ENCODE measurements at regions not wholly inside any gene's neighbourhood (a gene's known extent, or its start where the extent isn't known, plus 50 kb on each side); places are given as distances from the start of the nearest gene placed in this dataset.

- no peaks in the 10 kb centered on the region for H3K36me3 ChIP-seq
- H3K9me3 ChIP-seq: no peaks in the 10 kb centered on the region
- TF ChIP-seq CTCF (IDR thresholded peaks at IDR 0.05): no peak
- H3K27me3 ChIP-seq: peaks cover 21% of the 10 kb centered on the region
- no peak overlapping the region for H3K27ac ChIP-seq
- no peak overlapping the region for H3K4me3 ChIP-seq (ENCODE audit: low read depth in 1 of 2, low read length in 1 of 2)
- peaks cover 15 to 18% of the 10 kb centered on the region in 2 experiments for H3K4me1 ChIP-seq (ENCODE audit: control insufficient read depth in 1 of 2, insufficient read depth in 1 of 2, low read depth in 1 of 2, low read length in 1 of 2)
These were observed 287.0 kb downstream of the ZEB1 start for GRCh38 chr10:31605861-31606525.

DNA sequence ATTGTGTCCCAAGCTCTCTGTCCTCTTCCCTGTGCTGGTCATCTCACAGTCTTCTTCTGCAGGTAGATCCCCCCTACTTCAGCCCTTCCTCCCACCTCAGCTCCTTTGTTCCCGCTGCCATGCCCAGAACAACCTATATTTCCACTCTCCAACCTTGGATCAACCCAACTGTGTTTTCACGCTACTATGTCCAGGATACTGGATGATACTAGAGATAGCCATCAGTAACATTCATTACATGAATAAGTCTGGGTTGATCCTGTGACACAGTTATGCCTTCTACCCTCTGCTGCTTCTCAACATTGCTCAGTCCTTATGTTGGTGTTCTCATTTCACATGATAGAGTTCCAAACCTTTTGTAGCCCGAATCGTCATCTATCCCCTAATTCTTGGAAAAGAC lies 286.4 kb downstream of the ZEB1 start:
- Histone ChIP-seq H3K27me3 (peaks cover 21% of the 10 kb centered on the region), H3K36me3 (no peaks in the 10 kb centered on the region), H3K4me3 (ENCODE audit: low read depth in 1 of 2, low read length in 1 of 2) (no peak overlapping the region), H3K4me1 (ENCODE audit: control insufficient read depth in 1 of 2, insufficient read depth in 1 of 2, low read depth in 1 of 2, low read length in 1 of 2) (peaks cover 15 to 24% of the 10 kb centered on the region in 2 experiments), H3K27ac (no peak overlapping the region), H3K9me3 (no peaks in the 10 kb centered on the region)
- no peak for TF ChIP-seq CTCF (IDR thresholded peaks at IDR 0.05)

GRCh38 chr10:31604646-31605170 lies 285.7 kb downstream of the ZEB1 start:
- no peak overlapping the region for H3K4me3 ChIP-seq (ENCODE audit: low read depth in 1 of 2, low read length in 1 of 2)
- H3K9me3 ChIP-seq: no peaks in the 10 kb centered on the region
- TF ChIP-seq CTCF (IDR thresholded peaks at IDR 0.05): no peak
- no peak overlapping the region for H3K27ac ChIP-seq
- peaks cover 22 to 31% of the 10 kb centered on the region in 2 experiments for H3K4me1 ChIP-seq (ENCODE audit: control insufficient read depth in 1 of 2, insufficient read depth in 1 of 2, low read depth in 1 of 2, low read length in 1 of 2)
- H3K27me3 ChIP-seq: peaks cover 21% of the 10 kb centered on the region
- no peaks in the 10 kb centered on the region for H3K36me3 ChIP-seq

GRCh38 chr10:31604096-31604495 lies 285.1 kb downstream of the ZEB1 start:
- H3K27ac ChIP-seq: no peak overlapping the region
- TF ChIP-seq CTCF (IDR thresholded peaks at IDR 0.05): no peak
- H3K36me3 ChIP-seq: no peaks in the 10 kb centered on the region
- H3K4me1 ChIP-seq (ENCODE audit: control insufficient read depth in 1 of 2, insufficient read depth in 1 of 2, low read depth in 1 of 2, low read length in 1 of 2): peaks cover 24 to 31% of the 10 kb centered on the region in 2 experiments
- H3K9me3 ChIP-seq: no peaks in the 10 kb centered on the region
- peaks cover 21% of the 10 kb centered on the region for H3K27me3 ChIP-seq
- peak overlapping the region; percentile 64 to 73 for H3K4me3 ChIP-seq (ENCODE audit: low read depth in 1 of 2, low read length in 1 of 2)

- H3K9me3 ChIP-seq: no peaks in the 10 kb centered on the region
- H3K4me3 ChIP-seq (ENCODE audit: low read depth in 1 of 2, low read length in 1 of 2): peak overlapping the region; percentile 64 to 73
- TF ChIP-seq CTCF (IDR thresholded peaks at IDR 0.05): peak; percentile 17
- peaks cover 24 to 31% of the 10 kb centered on the region in 2 experiments for H3K4me1 ChIP-seq (ENCODE audit: control insufficient read depth in 1 of 2, insufficient read depth in 1 of 2, low read depth in 1 of 2, low read length in 1 of 2)
- H3K27me3 ChIP-seq: peaks cover 21% of the 10 kb centered on the region
- peak overlapping the region; percentile 38 for H3K27ac ChIP-seq
- H3K36me3 ChIP-seq: no peaks in the 10 kb centered on the region
These were observed 284.4 kb downstream of the ZEB1 start for GRCh38 chr10:31603235-31604087.

Data from neutrophil (primary cell).